ENCODE measurements at regions not wholly inside any gene's neighbourhood (a gene's known extent, or its start where the extent isn't known, plus 50 kb on each side); places are given as distances from the start of the nearest gene placed in this dataset.

GRCh38 chr1:37363535-37363934, 110.8 kb upstream of the ZC3H12A start:
- no peak for TF ChIP-seq CTCF (IDR thresholded peaks at IDR 0.05)
- TF ChIP-seq POLR2A (IDR thresholded peaks at IDR 0.05) = no peak
